KG1 (cell line): ENCODE measurements at regions not wholly inside any gene's neighbourhood (a gene's known extent, or its start where the extent isn't known, plus 50 kb on each side); places are given as distances from the start of the nearest gene placed in this dataset.

Source experiments
- DNase-seq: peaks from one replicate; lab custom pipeline; 2025; lab: John Stamatoyannopoulos, UW

DNA sequence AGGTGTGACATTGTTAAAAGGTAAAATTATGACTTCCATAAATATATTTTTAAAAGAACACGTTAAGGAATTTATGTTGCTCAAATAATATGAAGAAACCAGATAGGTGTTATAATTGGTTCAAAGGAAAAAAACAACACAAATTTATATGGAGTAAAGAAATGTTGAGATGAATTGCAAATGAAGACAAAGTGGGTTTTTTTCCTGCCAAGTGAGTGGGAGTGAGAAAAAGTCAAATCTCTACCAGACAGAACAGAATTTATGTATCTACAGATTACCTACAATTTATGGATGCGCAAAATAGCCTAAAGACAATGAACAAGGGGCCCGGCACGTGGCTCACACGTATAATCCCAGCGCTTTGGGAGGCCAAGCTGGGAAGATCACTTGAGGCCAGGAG lies 159.7 kb upstream of the SLC1A4 start:
- no peak for DNase-seq

DNA sequence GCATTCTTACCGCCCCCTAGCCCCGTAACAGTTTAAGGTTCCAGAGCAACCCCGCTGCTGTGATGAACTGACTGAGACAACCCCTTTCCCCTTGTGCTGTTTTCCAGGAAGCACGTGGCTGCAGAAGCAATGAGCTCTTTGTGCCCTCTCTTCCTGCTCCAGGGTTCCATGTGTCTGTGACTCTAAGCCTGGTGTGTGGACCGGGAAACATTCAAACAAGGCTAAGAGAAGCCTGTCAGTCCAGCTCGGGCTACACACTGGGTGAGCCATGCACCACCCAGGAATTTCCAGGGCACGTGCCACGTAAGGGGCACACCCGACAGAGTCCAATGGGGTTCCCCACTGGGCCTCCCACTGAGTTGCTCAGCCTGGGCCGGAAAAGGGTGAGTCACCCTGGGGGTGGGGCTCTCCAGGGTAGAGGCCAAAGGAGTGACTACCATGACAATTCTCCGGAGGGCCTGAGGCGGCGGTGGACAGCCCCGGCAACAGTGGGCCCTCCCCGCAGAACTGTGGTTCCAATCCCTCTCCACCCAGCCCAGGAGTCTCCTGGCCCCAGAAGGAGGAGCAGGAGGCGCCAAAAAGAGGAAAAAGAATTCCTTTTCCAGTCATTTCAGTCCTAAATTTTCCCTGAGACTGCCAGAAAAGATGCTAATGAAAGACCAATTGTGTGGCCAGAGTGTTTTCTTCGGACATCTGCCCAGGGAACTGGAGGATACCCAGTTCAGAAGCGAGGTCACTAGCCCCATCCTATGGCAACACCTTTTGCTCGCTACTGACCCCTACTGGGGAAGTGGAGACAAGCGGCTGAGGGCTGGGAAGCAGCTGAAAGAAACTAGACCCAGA lies 157.8 kb upstream of the SLC1A4 start:
- DNase-seq: peak; percentile 26

DNA sequence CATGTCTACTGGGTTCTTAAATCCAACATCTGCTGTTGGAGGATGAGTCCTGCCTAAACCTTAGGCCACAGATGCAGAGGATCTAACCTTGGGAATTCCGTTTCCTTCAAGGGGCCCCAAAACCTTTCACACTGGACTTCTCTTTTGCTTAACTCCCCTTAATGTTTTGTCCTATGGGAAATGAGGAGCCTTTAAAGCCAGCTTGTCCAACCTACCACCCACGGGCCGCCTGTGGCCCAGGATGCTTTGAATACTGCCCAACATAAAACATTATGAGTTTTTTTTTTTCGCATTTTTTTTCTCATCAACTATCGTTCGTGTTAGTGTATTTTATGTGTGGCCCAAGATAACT lies 157.2 kb upstream of the SLC1A4 start:
- no peak for DNase-seq

DNA sequence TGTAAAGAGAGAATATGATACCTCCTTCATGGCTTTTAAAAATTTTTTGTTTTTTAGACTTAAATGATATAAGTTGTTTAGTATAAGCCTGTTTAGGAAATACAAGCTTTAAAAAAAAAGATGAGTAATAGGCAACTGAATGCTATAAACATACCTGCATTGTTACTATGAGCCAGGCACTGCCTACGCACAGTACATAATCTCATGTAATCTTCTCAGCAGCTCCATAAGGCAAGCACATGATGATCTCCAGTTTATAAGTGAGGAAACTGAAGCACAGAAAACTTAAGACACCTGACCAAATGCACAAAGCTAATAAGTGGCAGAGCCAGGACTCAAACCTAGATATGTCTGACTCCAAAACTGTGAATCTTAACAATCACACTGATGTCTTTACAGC lies 156.3 kb upstream of the SLC1A4 start:
- DNase-seq: no peak

DNA sequence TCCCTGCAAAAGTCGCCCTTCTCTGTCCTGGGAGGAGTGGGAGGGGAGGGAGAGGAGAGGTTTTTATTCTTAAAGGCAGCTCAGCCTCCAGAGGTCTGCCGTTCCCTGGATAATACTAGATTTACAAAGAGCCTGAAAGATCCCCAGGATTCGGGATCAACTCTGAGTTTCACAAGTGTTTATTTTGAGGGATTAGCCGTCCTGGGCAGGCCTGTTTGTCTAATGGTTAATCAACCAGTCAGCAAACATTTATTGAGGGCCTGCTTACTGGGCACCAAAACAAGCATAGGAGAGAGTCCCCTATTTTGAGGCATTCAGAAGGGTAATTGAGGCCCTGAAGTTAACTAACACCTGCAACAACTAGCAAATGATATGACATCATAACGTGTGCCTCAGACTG lies 152.6 kb upstream of the SLC1A4 start:
- DNase-seq: no peak

- no peak for DNase-seq
Measured at GRCh38 chr2:64837116-64837731, 152.0 kb upstream of the SLC1A4 start.

- DNase-seq: peak; percentile 21
Measured at GRCh38 chr2:64837925-64838641, 151.1 kb upstream of the SLC1A4 start.

DNA sequence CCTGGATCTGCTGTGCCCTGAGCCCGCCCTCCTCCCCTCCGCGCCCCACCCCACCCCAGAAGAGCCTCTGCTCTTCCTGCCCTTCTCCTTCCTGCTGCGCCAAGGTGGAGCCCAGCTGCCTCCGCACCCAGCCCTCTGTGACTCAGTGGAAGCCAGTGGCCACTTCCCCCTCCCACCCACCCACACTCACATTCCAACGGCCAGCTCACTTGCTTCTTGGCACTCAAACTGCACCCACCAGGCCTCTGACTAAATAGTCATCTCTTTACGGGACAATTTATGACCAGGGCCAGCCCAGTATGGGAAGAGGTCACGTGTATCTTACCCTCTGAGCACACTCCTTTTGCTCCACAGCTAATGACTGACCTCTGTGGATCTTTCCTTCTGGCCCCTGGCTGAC lies 150.4 kb upstream of the SLC1A4 start:
- no peak for DNase-seq

DNA sequence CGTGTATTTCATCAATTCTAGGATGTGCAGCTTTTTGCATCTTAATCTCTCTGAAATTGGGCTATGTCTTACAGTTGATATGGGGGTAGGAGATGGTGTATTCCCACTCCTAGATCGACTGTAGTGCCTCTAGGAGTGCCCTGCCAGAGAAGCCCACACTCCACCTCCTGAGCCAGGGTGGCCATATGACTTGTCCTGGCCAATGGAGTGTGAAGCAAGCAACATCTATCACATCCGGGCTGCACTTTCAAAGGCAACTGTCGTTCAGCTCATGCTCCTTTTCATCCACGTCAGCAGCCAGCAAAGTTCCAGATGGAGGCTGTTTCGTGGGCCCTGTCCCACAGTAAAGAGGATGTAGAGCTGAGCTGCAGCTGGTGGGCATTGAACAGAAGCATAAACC lies 149.4 kb upstream of the SLC1A4 start:
- DNase-seq: no peak

DNA sequence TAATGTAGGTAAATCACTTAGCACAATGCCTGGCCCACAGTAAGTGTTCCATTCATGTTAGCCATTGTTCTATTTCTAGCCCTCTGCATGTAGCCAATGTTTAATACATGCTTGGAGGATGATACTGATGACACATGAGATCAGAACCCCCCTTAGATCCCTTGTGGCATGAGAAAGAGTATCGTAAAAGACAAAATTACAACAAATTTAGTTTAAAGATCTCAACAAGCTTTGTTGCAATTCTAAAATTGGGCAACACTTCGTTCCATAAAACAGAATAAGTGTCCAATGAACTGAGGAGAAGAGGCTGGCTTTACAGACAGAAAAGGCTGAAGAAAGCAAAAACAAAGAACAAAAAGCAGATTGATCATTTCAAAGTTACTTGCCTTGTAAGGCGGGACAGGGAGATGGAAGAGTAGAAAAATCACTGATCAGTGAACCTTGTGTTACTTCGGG lies 148.7 kb upstream of the SLC1A4 start:
- no peak for DNase-seq

DNA sequence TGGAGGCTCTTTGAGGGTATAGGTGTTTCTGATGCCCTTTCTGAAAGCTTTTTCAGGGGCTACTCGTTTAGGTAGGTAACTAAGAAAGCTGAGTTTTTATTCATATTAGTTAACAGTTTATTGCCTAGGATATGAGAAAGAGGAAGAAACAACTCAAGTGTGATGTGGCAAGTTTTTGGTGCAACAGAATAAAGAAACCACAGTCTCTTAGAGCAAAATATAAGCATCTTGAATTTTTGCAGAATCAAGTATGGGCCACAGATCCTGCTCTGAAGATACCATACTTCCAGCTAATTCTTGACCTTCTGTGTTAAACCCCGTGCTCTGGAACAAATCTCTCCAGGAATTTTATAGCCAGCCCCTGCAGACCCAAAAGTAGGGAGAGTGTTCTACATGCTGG lies 147.7 kb upstream of the SLC1A4 start:
- no peak for DNase-seq

GRCh38 chr2:64842030-64842429 lies 147.2 kb upstream of the SLC1A4 start:
- no peak for DNase-seq

DNA sequence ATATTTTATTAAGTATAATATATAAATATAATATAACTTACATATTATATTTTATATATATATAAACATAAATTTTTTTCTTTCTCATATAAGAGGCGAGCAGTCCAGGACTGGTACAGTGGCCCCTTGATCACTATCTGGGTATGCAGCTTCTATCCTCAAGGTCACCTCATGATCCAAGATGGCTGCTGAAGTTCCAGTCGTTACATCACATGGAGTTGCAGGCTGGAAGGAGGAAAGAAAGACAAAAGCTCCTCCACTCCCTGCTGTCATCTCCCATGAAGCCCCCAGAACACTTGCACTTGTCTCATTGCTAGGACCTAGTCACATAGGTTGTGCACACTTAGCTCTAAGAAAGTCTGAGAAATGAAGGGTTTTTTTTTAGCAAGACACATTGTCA lies 145.1 kb upstream of the SLC1A4 start:
- DNase-seq: no peak

GRCh38 chr2:64845273-64845905 lies 143.8 kb upstream of the SLC1A4 start:
- no peak for DNase-seq

GRCh38 chr2:64846177-64846576 lies 143.0 kb upstream of the SLC1A4 start:
- no peak for DNase-seq

- DNase-seq: no peak
Measured at GRCh38 chr2:64847930-64848329, 141.3 kb upstream of the SLC1A4 start.

GRCh38 chr2:64848363-64848762 lies 140.8 kb upstream of the SLC1A4 start:
- no peak for DNase-seq

- no peak for DNase-seq
Measured at GRCh38 chr2:64848945-64849344, 140.3 kb upstream of the SLC1A4 start.

GRCh38 chr2:64850642-64851041 lies 138.6 kb upstream of the SLC1A4 start:
- DNase-seq: no peak

- DNase-seq: peak; percentile 71
Measured at GRCh38 chr2:64852771-64853241, 136.4 kb upstream of the SLC1A4 start.

- no peak for DNase-seq
Measured at GRCh38 chr2:64853306-64853705, 135.9 kb upstream of the SLC1A4 start.

DNA sequence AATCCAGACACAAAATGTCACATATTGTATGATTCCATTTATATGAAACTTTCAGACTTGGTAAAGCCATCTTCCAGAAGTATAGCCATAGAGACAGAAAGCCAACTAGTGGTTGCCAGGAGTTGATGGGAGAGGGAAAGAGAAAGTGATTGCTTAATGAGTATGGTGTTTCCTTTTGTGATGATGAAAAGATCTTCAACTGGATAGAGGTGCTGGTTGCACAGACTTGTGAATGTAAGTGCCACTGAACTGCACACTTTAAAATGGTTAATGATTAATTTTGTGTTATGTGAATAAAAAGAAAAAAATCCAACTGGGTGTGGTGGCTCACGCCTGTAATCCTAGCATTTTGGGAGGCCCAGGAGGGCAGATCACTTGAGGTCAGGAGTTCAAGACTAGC lies 135.3 kb upstream of the SLC1A4 start:
- no peak for DNase-seq
